IMR-90 (cell line): ENCODE measurements at regions not wholly inside any gene's neighbourhood (a gene's known extent, or its start where the extent isn't known, plus 50 kb on each side); places are given as distances from the start of the nearest gene placed in this dataset.
"Not testable (repeated sequence)": the region's sequence is repeated elsewhere in the genome, so short reads cannot be mapped to it uniquely, and the experiment has no call there.

Experiments
- ATAC-seq: fragments of 200-7000 bp; cut with Tn5 transposase; 2 replicates; pipeline ENCODE4 v1.9.1; 2020; ENCODE audit warnings: low read depth, mild to moderate bottlenecking, moderate library complexity
- BruUV-seq: library from RNA; stranded (reverse); fragments of 400-500 nt; replicated peaks from 2 replicates; lab custom pipeline; 2021; lab: Mats Ljungman, UMichigan
- CTCF ChIA-PET: fragments of 300-600 bp; formaldehyde crosslinking; extraction: SDS; loops from one replicate; lab custom pipeline; 2021; ENCODE audit warnings: antibody characterized with exemption; lab: Yijun Ruan, JAX
- POLR2A ChIA-PET: fragments of 300-600 bp; sonication (Branson Sonifier 250); formaldehyde crosslinking; loops from one replicate; lab custom pipeline; 2022; ENCODE audit warnings: antibody characterized with exemption; ENCODE audit not compliant: unreplicated experiment; lab: Charles Lee
- DNase-seq: peaks from one replicate; pipeline ENCODE4 v3.0.0; 2013
- H2AFZ ChIP-seq: replicated peaks from 2 replicates; pipeline ENCODE3; 2013; ENCODE audit warnings: low read length, mild to moderate bottlenecking; ENCODE audit not compliant: poor library complexity
- H2AK5ac ChIP-seq: 2 replicates; pipeline ENCODE4 v1.6.1; 2013; ENCODE audit warnings: low read depth, low read length, inconsistent platforms
- H2AK9ac ChIP-seq: replicated peaks from 2 replicates; pipeline ENCODE3; 2013; ENCODE audit warnings: mild to moderate bottlenecking, low read depth, low read length, moderate library complexity; ENCODE audit not compliant: poor library complexity
- H2BK120ac ChIP-seq: 2 replicates; pipeline ENCODE4 v1.6.1; 2013; ENCODE audit warnings: low read depth, low read length, inconsistent platforms
- H2BK15ac ChIP-seq: 3 replicates; pipeline ENCODE4 v1.6.1; 2013; ENCODE audit warnings: low read depth, low read length, inconsistent platforms
- H2BK20ac ChIP-seq: 2 replicates; pipeline ENCODE4 v1.6.1; 2013; ENCODE audit warnings: low read depth, mild to moderate bottlenecking, inconsistent platforms, low read length, moderate library complexity
- H2BK5ac ChIP-seq: 2 replicates; pipeline ENCODE4 v1.6.1; 2013; ENCODE audit warnings: mild to moderate bottlenecking, low read depth, low read length, inconsistent platforms; ENCODE audit not compliant: poor library complexity, severe bottlenecking
- H3K14ac ChIP-seq: replicated peaks from 2 replicates; pipeline ENCODE4 v1.6.1; 2013; ENCODE audit warnings: low read depth, low read length, inconsistent platforms
- H3K18ac ChIP-seq: 2 replicates; pipeline ENCODE4 v1.6.1; 2013; ENCODE audit warnings: low read depth, low read length, control low read depth
- H3K23ac ChIP-seq: 2 replicates; pipeline ENCODE4 v1.6.1; 2013; ENCODE audit warnings: low read depth, low read length, inconsistent platforms
- H3K27ac ChIP-seq: 2 replicates; pipeline ENCODE4 v1.5.1; 2013; ENCODE audit warnings: mild to moderate bottlenecking, control low read depth, low read length; ENCODE audit not compliant: insufficient read depth
- H3K27me3 ChIP-seq: 2 replicates; pipeline ENCODE4 v1.6.1; 2013; ENCODE audit warnings: low read length; ENCODE audit not compliant: control insufficient read depth, insufficient read depth
- H3K36me3 ChIP-seq: 2 replicates; pipeline ENCODE4 v1.6.1; 2013; ENCODE audit warnings: low read length, mixed read lengths; ENCODE audit not compliant: control insufficient read depth, insufficient read depth
- H3K4ac ChIP-seq: 2 replicates; pipeline ENCODE4 v1.6.1; 2013; ENCODE audit warnings: low read depth, low read length, inconsistent platforms
- H3K4me1 ChIP-seq: 2 replicates; pipeline ENCODE4 v1.6.1; 2013; ENCODE audit warnings: low read length, mixed read lengths; ENCODE audit not compliant: control insufficient read depth, insufficient read depth
- H3K4me2 ChIP-seq: 2 replicates; pipeline ENCODE4 v1.6.1; 2013; ENCODE audit warnings: low read depth, mild to moderate bottlenecking, control low read depth, low read length, moderate library complexity
- H3K4me3 ChIP-seq: 2 replicates; pipeline ENCODE4 v1.5.1; 2013; ENCODE audit warnings: low read depth, mild to moderate bottlenecking, control low read depth, low read length, moderate library complexity; ENCODE audit not compliant: insufficient read depth
- H3K56ac ChIP-seq: 2 replicates; pipeline ENCODE4 v1.6.1; 2013; ENCODE audit warnings: low read length, inconsistent platforms; ENCODE audit not compliant: insufficient read depth; ENCODE audit errors: extremely low read depth
- H3K79me1 ChIP-seq, 2 experiments: 2 replicates each; pipeline ENCODE4 v1.6.1; 2013; ENCODE audit warnings: low read length in 2 of 2, inconsistent platforms in 1 of 2, low read depth in 1 of 2
- H3K9ac ChIP-seq: 2 replicates; pipeline ENCODE4 v1.6.1; 2013; ENCODE audit warnings: low read depth, low read length, control low read depth
- H3K9me1 ChIP-seq: 2 replicates; pipeline ENCODE4 v1.6.1; 2013; ENCODE audit warnings: low read length, inconsistent platforms; ENCODE audit not compliant: insufficient read depth
- H3K9me3 ChIP-seq: 2 replicates; pipeline ENCODE4 v1.6.1; 2013; ENCODE audit warnings: low read length; ENCODE audit not compliant: control insufficient read depth, insufficient read depth
- H4K20me1 ChIP-seq: 2 replicates; pipeline ENCODE4 v1.6.1; 2013; ENCODE audit warnings: low read length, inconsistent platforms; ENCODE audit not compliant: insufficient read depth
- H4K5ac ChIP-seq: 2 replicates; pipeline ENCODE4 v1.6.1; 2013; ENCODE audit warnings: mild to moderate bottlenecking, low read depth, low read length, control low read depth
- H4K8ac ChIP-seq, 2 experiments: 2 replicates each; pipeline ENCODE4 v1.6.1; 2013; ENCODE audit warnings: low read depth in 2 of 2, low read length in 2 of 2, control low read depth in 1 of 2, inconsistent platforms in 1 of 2
- H4K91ac ChIP-seq: 2 replicates; pipeline ENCODE4 v1.6.1; 2013; ENCODE audit warnings: low read depth, low read length, inconsistent platforms; ENCODE audit not compliant: insufficient read depth
- WGBS, 2 experiments: methylation state at CpG; one replicate each; pipeline versions ENCODE4 v1.1.5 to v1.1.7; 2013; ENCODE audit warnings: missing lambda C conversion rate in 2 of 2; ENCODE audit not compliant: insufficient read length in 1 of 2; ENCODE audit errors: extremely low coverage in 2 of 2; 5-methylcytosine and 5-hydroxymethylcytosine counted together
- dilution Hi-C: fragments of 300-500 bp; cut with HindIII; formaldehyde crosslinking; loops from one replicate; pipeline ENCODE4 v1.14.3; 2018; ENCODE audit warnings: low sequenced_read_pairs; ENCODE audit not compliant: unreplicated experiment
- in situ Hi-C: fragments of 300-500 bp; cut with MboI; formaldehyde crosslinking; loops from 3 replicates; pipeline ENCODE4 v1.14.3; 2019; ENCODE audit warnings: low sequenced_read_pairs, inconsistent platforms, mixed read lengths
- intact Hi-C: fragments of 100-400 bp; cut with micrococcal nuclease; formaldehyde crosslinking; loops from 2 replicates; pipeline ENCODE4 v1.10.0; 2022

- POLR2A ChIA-PET, H2AK9ac ChIP-seq, H3K4me1 ChIP-seq, H3K79me1 ChIP-seq, H3K56ac ChIP-seq, H3K4ac ChIP-seq, CTCF ChIA-PET, H3K14ac ChIP-seq, H3K9me1 ChIP-seq, H4K20me1 ChIP-seq, DNase-seq, in situ Hi-C loops, H4K8ac ChIP-seq, H2BK20ac ChIP-seq, H3K36me3 ChIP-seq, H2BK15ac ChIP-seq, dilution Hi-C loops, H3K4me3 ChIP-seq, H3K27me3 ChIP-seq, H2AFZ ChIP-seq, ATAC-seq, H2BK5ac ChIP-seq, H3K27ac ChIP-seq, H3K23ac ChIP-seq, intact Hi-C loops, H3K4me2 ChIP-seq, H3K18ac ChIP-seq, H4K91ac ChIP-seq, H2BK120ac ChIP-seq, H3K9me3 ChIP-seq, BruUV-seq, H3K9ac ChIP-seq, H4K5ac ChIP-seq, H2AK5ac ChIP-seq: not testable (repeated sequence)
- WGBS, 2 experiments: no CpG with 5 or more reads among the region's 8 CpGs
These were observed 199.3 kb downstream of the MATN1 start for GRCh38 chr1:30524025-30524555.
